ENCODE measurements at regions not wholly inside any gene's neighbourhood (a gene's known extent, or its start where the extent isn't known, plus 50 kb on each side); places are given as distances from the start of the nearest gene placed in this dataset.
"Not testable (repeated sequence)": the region's sequence is repeated elsewhere in the genome, so short reads cannot be mapped to it uniquely, and the experiment has no call there.

DNA sequence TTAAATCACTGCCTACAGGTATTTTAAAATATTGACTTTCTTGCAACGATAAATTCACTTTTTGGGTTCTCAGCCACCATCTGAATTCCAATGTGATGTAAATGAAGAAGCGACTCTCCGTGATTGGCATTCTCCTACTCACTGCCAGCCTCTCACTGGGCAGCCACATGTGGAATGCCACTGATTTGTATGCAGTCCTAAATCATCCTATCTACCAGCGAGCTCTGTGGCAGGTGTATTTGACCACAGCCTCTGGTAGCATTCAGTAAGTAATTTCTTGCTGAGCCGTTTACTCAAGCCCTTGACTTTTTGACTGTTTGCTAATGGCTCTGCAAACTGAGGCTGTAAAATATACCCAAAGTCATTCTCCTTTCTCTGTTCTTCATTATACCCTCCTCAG lies 559.0 kb upstream of the SLC10A2 start:
- DNase-seq: no peak

- DNase-seq: no peak
These were observed 551.9 kb upstream of the SLC10A2 start for GRCh38 chr13:103618151-103618550.

DNA sequence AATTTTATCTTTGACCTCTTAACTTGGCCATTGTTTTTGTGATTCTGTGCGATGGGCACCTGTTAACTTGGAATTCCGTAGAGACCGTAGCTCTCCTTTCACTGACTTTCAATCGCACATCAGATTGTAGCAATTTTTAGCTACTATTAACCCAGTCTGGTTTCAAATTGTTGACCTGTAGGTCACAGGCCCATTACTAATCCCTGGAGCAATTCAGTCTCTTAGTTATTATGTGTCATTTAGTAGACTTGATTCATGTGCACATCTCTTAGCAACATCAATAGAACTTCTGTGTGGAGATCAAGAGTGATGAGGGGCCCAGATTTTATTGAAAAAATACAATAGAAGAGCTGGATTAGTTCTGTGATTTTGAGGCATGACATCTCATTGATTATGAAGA lies 549.6 kb upstream of the SLC10A2 start:
- DNase-seq: no peak

GRCh38 chr13:103614761-103615160 lies 548.5 kb upstream of the SLC10A2 start:
- no peak for DNase-seq

- DNase-seq: no peak
These were observed 541.8 kb upstream of the SLC10A2 start for GRCh38 chr13:103607995-103608394.

- DNase-seq: no peak
These were observed 539.5 kb upstream of the SLC10A2 start for GRCh38 chr13:103605546-103606326.

DNA sequence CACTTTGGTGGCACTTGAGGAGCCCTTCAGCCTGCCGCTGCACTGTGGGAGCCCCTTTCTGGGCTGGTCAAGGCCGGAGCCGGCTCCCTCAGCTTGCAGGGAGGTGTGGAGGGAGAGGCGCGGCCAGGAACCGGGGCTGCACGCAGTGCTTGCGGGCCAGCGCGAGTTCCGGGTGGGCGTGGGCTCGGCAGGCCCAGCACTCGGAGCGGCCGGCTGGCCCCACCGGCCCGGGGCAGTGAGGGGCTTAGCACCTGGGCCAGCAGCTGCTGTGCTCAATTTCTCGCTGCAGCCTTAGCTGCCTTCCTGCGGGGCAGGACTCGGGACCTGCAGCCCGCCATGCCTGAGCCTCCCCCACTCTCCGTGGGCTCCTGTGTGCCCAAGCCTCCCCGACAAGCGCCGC lies 533.7 kb upstream of the SLC10A2 start:
- DNase-seq: not testable (repeated sequence)

GRCh38 chr13:103598671-103599070 lies 532.5 kb upstream of the SLC10A2 start:
- DNase-seq: no peak

DNA sequence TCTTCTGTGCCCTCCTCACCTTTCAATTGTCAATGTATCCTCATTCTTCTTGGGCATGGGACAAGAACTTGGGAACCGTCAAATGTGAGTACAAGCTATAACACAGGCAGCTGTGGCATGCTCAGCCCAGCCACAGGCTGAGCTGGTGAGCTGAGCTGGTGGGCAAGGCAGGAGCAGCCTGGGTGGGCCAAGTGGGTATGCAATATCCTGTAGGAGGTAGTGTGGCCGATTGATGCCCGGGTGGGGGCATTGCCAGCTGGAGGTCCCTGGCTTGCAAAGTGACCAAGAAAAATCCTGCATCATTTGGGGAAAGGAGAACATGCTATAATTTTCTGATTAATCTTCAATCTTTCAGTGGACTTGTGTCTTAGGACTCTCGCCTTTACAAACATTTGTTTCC lies 507.2 kb upstream of the SLC10A2 start:
- DNase-seq: no peak

- no peak for DNase-seq
These were observed 502.1 kb upstream of the SLC10A2 start for GRCh38 chr13:103568314-103568713.

GRCh38 chr13:103557878-103558277 lies 491.7 kb upstream of the SLC10A2 start:
- DNase-seq: no peak

GRCh38 chr13:103556681-103557080 lies 490.5 kb upstream of the SLC10A2 start:
- no peak for DNase-seq

DNA sequence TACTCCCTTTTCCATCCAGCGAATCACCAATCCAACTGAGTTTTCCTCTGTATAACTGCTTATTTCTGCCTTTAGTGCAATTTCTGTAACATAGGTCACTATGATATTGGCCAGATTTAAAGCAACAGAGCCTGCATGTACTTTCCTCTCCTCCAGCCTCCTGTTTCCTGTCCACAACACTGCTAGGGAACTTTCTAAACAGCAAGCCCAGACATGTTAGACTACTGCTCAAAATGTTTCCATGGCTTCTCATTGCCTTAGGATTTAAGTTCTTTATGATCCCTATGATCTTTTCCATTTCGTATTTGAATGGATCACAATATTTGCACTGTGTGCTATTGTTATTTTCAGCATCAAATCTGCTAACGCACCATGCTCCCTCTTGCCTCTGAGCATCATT lies 481.7 kb upstream of the SLC10A2 start:
- no peak for DNase-seq

GRCh38 chr13:103546271-103546670 lies 480.1 kb upstream of the SLC10A2 start:
- DNase-seq: no peak

DNA sequence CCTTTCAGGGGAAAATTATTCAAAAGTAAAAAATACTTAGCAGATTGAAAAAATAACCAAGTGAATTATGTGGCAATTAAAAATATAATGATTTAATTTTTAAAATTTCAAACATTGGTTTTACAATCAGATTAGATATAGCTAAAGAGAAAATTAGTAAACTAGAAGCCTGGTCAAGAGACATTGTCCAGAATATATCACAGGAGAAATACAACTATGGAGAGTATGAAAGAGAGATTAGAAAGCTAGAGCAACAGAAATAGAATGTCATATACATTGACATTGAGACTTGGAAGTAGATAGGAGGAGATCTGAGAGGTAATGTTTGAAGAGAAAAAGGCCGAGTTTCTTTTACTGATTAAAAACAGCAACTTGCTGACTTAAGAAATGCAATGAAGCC lies 476.4 kb upstream of the SLC10A2 start:
- DNase-seq: no peak

GRCh38 chr13:103540382-103540765 lies 474.2 kb upstream of the SLC10A2 start:
- DNase-seq: no peak

DNA sequence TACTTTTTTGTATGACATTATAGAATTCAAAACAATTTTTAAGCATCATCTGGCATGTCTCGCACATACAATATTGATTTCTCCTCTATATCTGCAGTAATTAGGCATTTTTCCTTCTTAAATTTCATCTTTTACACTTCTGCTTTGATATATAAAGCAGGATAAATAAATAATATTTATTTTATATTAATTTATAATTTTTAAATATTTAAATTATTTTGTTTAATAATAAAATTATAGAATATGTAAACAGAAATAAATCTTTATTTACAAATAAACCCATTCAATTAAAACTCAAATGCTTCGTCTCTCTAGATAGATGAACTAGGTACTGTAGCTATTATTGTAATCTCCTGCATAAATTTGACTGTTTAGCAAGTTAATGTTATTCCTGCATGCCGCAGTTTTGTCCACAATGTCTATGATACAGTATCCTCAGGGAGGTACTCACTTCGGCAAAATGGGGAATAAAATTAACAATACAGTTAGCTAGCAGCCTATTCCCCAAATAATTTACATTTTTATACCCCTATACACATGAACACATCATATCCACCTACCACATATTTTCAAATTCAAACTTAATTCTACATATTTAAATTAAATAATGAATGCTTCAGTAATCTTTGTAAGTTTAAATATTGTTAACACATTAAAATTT lies 473.6 kb upstream of the SLC10A2 start:
- DNase-seq: no peak

DNA sequence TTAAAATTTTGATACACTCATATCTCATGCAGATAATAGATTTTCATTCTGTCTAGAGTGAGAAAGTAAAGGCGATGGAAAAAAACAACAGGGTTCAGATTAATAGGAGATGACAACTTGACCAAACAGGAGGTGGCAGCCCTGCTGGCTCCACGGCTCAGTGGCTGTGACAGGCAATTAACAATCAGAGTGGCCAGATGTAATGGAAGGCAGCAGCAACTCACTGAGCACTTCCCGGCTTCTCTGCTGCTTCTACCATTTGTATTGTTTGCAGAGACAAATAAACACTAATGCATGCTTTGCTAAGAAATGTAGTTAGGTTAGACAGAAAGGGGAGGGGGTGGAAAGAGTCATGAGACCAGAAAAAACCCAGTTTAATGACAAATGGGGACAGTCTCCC lies 473.0 kb upstream of the SLC10A2 start:
- no peak for DNase-seq

DNA sequence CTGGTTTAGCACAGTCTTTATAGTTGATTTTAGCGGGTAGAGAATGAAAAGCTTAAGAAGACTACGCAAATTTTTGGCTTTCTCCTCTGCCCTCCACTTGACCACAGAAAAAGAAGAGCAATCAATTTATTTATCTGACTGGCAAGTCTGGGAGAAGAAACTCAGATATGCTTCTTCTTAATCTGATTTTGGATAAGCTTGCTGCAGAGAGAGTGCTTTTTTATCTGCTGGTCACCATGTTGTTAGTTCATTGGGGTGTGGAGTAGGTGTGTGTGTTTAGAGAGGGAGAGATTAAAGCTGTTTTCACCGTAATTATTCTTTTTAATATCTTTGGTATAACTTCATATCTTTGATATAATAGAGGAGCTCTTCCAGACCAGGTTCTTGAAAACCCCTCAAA lies 471.4 kb upstream of the SLC10A2 start:
- no peak for DNase-seq

GRCh38 chr13:103531278-103531677 lies 465.1 kb upstream of the SLC10A2 start:
- DNase-seq: no peak

GRCh38 chr13:103528437-103528836 lies 462.2 kb upstream of the SLC10A2 start:
- no peak for DNase-seq

GRCh38 chr13:103525530-103525929 lies 459.3 kb upstream of the SLC10A2 start:
- DNase-seq: no peak

DNA sequence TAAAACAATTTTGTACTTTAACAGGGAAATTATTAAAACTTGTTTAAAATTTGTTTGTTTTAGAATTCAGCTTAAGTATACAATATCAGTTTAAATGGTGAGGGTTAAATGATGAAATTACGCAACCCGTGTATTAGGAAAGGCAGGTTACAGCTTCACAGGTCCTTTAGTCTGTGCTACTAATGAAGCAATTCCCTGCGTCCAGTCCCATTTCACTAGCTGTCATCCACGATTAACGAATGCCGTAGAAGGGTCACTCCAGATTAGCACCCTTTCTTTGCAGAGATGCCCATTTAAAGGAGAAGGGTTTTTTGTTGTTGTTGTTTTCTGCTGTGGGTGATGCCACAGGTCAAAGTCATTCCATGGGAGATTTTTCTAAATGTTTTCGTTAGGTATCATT lies 457.6 kb upstream of the SLC10A2 start:
- no peak for DNase-seq

DNA sequence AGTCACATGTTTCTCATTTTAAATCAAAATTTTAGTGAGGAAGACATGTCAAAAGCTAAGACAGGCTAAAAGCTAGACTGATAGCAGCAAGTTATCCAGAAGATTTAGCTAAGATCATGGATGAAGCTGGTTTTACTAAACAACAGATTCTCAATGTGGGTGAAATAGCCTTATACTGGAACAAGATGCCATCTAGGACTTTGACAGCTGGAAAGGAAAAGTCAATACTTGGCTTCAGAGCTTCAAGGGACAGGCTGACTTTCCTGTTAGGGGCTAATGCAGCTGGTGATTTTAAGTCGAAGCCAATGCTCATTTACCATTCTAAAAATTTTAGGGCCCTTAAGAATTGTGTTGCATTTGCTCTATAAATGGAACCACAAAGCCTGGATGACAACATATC lies 455.3 kb upstream of the SLC10A2 start:
- DNase-seq: no peak

DNA sequence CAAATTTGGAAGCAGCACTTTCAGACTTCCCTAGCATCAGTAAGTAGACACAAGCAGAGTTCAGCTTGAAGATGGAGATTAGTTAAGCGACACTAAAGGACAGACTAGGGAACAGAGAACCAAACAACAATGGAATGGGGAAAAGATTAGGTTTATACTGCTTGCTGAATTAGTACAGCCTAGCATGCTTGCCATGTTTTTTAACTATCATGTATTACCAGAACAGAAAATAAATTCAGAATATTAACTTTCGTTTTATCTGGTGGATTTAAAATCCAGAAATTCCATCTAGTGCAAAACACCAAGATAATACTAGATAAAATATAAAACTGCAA lies 451.5 kb upstream of the SLC10A2 start:
- DNase-seq: no peak
